ENCODE measurements at regions not wholly inside any gene's neighbourhood (a gene's known extent, or its start where the extent isn't known, plus 50 kb on each side); places are given as distances from the start of the nearest gene placed in this dataset.

DNA sequence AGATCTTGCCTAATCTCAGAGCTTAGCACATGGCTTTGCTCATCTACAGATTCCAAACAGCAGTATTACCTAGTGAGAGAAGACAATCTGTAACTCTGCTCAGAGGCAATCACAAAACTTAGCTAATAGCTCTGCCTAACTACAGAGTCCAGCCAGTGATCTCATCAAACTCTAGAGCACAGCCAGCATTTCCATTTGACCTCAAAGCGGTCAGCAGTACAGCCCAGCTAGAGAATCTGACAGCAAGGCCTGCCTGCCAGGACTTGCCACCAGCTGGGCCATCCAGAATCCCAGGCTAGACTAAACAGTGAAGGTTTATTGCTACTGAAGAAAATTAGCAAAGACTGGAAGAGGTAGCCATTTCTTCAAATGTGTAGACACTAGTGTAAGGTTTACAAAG lies 217.9 kb upstream of the VLDLR start:
- no peak for DNase-seq (ENCODE audit: low read depth)
- TF ChIP-seq, protein P1, sequence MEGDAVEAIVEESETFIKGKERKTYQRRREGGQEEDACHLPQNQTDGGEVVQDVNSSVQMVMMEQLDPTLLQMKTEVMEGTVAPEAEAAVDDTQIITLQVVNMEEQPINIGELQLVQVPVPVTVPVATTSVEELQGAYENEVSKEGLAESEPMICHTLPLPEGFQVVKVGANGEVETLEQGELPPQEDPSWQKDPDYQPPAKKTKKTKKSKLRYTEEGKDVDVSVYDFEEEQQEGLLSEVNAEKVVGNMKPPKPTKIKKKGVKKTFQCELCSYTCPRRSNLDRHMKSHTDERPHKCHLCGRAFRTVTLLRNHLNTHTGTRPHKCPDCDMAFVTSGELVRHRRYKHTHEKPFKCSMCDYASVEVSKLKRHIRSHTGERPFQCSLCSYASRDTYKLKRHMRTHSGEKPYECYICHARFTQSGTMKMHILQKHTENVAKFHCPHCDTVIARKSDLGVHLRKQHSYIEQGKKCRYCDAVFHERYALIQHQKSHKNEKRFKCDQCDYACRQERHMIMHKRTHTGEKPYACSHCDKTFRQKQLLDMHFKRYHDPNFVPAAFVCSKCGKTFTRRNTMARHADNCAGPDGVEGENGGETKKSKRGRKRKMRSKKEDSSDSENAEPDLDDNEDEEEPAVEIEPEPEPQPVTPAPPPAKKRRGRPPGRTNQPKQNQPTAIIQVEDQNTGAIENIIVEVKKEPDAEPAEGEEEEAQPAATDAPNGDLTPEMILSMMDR (conservative IDR thresholded peaks at IDR 0.05; ENCODE audit: low read depth, low read length), result no peak
- no peak overlapping the region for H3K4me3 ChIP-seq (ENCODE audit: low read depth, low read length)

DNA sequence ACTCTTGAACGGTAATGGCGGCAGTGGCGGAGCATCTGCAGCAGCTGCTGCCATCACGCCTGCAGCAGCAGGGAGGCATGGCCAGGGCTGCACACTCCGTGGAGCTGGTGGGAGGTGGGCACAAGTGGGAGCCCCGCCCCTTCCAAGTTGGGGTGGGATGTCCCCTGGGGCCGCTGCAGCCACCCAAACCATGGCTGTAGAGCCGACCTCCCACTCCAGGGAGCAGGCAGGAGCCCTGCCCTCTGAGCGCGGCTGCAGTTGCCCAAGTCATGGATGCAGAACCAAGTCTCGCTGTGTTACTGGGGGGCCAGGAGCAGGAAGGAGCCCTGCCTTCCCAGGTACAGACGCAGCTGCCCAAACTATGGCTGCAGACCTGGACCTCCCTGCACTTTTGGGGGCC lies 215.3 kb upstream of the VLDLR start:
- no peak for DNase-seq (ENCODE audit: low read depth)

DNA sequence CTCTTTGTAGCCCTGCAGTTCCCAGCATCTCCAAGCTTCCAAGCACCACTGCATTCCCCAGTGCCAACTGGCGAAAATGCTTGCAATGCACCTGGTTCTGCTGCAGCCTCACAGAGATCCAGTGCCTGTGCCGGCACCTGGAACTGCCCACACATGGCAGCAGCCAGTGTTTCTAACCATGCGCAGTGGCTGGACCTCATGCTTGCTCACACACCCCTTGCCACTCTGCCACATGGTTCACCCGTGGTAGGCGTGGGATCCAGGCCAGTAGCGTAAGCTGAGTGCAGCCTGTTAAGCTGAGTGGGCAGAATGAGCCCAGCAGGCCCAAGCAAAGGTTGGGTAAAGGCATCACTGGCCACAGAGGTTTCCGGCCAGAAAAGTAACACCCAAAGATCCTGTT lies 214.1 kb upstream of the VLDLR start:
- TF ChIP-seq, protein P1 (conservative IDR thresholded peaks at IDR 0.05; ENCODE audit: low read depth, low read length), result no peak
- no peak overlapping the region for H3K4me3 ChIP-seq (ENCODE audit: low read depth, low read length)
- no peak for DNase-seq (ENCODE audit: low read depth)

More for the DNA sequence above, 215.3 kb upstream of the VLDLR start:
- H3K4me3 ChIP-seq (ENCODE audit: low read depth, low read length), result no peak overlapping the region
- TF ChIP-seq, protein P1 (conservative IDR thresholded peaks at IDR 0.05; ENCODE audit: low read depth, low read length), result no peak

DNA sequence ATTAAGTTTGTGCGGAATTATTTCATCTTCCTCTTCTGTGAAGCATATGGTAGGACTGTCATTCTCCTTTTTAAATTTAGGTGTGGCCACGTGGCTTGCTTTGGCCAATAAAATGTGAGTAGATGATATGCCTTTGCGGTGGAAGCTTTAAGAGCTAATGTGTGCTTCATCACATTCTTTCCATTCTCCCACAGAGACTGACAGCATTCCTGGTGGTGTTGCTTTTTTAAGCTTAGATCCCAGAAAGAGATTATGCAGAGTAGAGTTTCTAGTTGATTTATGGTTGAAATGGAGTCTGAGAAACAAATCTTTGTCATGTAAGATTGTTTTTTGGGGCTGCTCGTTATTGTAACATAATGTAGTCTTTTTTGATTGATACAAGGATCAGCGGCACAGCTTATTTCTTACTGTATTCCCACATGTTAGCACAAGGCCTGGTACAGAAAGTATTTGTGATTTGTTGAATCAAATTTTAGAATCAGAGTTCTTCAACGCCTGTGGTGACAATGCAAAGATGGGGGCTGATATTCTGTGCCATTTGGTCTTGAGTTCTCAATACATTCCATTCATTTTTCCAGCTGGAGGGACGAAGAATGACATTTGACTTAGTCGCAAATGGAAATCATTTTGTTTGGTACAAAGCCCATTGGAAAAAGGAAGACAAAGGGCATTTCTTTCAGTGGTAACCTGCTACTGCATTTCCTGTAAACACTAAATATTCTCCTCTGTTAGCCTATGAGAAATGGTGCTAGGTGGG lies 209.9 kb upstream of the VLDLR start:
- DNase-seq (ENCODE audit: low read depth), result no peak
- TF ChIP-seq, protein P1 (conservative IDR thresholded peaks at IDR 0.05; ENCODE audit: low read depth, low read length), result no peak
- H3K4me3 ChIP-seq (ENCODE audit: low read depth, low read length), result no peak overlapping the region

DNA sequence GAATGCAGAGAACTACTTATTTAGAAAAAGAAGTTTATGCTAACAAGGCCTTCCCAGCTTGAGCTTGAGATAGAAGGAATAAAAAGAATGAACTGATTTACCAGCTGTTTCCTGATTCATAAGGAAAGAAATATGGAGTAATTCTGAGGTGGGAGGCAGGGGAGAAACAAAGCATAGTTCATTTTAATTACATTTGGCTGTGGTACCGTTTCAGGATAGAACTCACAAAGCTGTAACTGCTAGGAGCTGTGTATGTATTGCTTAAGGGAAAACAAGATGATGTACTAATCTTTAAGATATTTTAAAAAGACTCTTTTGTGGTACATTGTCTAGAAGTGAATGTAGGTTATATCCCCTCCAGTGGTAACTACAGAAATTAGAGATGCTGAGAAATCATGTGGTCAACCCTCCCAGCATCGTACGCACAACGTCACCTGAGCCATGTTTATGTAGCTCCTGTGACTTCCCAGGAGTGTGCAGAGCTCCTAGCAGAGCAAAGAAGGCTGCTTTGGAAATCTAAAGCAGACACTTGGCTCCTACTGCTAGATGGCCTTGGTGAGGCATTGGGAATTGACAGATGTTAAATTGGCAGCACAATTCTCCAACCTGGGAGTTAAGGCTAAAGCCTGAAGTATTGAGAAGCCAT lies 208.3 kb upstream of the VLDLR start:
- no peak overlapping the region for H3K4me3 ChIP-seq (ENCODE audit: low read depth, low read length)
- DNase-seq (ENCODE audit: low read depth), result no peak
- TF ChIP-seq, protein P1 (conservative IDR thresholded peaks at IDR 0.05; ENCODE audit: low read depth, low read length), result no peak

DNA sequence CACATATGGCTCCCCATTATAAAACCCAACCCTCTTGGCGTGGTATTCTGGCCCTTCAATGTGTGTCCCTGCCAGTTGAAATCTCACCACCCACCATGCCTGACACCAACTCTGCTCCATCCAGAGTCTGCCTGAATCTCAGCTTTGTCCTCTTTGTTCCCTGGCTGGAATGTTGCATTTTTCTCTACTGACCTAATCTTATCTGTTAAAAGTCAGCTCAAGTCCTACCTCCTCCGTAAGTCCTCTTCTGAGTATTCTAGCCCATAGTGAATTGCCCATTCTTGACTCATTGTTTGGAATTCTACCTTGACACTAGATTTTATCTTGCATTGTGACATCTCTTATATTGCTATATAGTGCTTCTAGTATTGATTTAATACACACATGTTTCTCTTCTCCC lies 207.1 kb upstream of the VLDLR start:
- TF ChIP-seq, protein P1 (conservative IDR thresholded peaks at IDR 0.05; ENCODE audit: low read depth, low read length), result no peak
- no peak overlapping the region for H3K4me3 ChIP-seq (ENCODE audit: low read depth, low read length)
- DNase-seq (ENCODE audit: low read depth), result no peak

DNA sequence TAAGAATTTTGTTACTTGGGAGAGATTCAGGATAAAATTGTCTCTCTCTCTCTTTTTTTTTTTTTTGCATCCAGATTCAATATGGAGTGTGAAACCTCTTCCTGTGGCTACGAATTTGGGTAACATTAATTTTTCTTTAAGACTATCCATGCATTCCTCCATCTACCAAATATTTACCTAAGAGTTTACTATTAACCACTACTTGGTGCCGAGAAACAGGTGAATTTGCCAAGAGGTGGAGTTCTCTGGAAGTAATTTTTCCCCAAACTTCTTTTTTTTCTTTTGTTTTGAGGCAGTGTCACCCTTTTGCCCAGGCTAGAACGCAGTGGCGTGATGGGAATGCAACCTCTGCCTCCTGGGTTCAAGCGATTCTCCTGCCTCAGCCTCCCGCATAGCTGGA lies 206.3 kb upstream of the VLDLR start:
- TF ChIP-seq, protein P1 (conservative IDR thresholded peaks at IDR 0.05; ENCODE audit: low read depth, low read length), result no peak
- no peak for DNase-seq (ENCODE audit: low read depth)
- no peak overlapping the region for H3K4me3 ChIP-seq (ENCODE audit: low read depth, low read length)

Data from epithelial cell of proximal tubule (primary cell).